OCI-LY7 (cell line): ENCODE measurements at regions not wholly inside any gene's neighbourhood (a gene's known extent, or its start where the extent isn't known, plus 50 kb on each side); places are given as distances from the start of the nearest gene placed in this dataset.
A peak's percentile ranks its signal among the peaks of the same experiment; 100 is the strongest.

Experiments
- BruUV-seq: library from RNA; stranded (reverse); fragments of 400-500 nt; replicated peaks from 2 replicates; lab custom pipeline; 2021; lab: Mats Ljungman, UMichigan
- CTCF ChIA-PET: fragments of 300-600 bp; sonication (Branson Sonifier 250); formaldehyde crosslinking; loops from one replicate; lab custom pipeline; 2022; ENCODE audit warnings: antibody characterized with exemption; ENCODE audit not compliant: unreplicated experiment; lab: Charles Lee
- POLR2A ChIA-PET: fragments of 300-600 bp; sonication (Branson Sonifier 250); formaldehyde crosslinking; loops from one replicate; lab custom pipeline; 2022; ENCODE audit warnings: antibody characterized with exemption; lab: Charles Lee
- DNase-seq: peaks from one replicate; pipeline ENCODE4 v3.0.0-alpha.2; 2015; ENCODE audit warnings: low spot score
- H2AFZ ChIP-seq: fragments of 200-600 bp; sonication (generic), shearing (Covaris generic); 2 replicates; pipeline ENCODE4 v1.6.1; 2014; ENCODE audit warnings: mild to moderate bottlenecking, antibody characterized with exemption, low read length, moderate library complexity
- H3K27ac ChIP-seq: fragments of 200-600 bp; sonication (generic); 2 replicates; pipeline ENCODE4 v1.5.1; 2014; ENCODE audit warnings: mixed run types, low read depth, mild to moderate bottlenecking, moderate library complexity, low read length, inconsistent platforms; ENCODE audit not compliant: poor library complexity, severe bottlenecking
- H3K36me3 ChIP-seq: fragments of 200-600 bp; sonication (generic); 2 replicates; pipeline ENCODE4 v1.6.1; 2014; ENCODE audit warnings: mild to moderate bottlenecking, antibody characterized with exemption, low read length, moderate library complexity, mixed read lengths; ENCODE audit not compliant: insufficient read depth
- H3K4me1 ChIP-seq: fragments of 200-600 bp; sonication (generic); 2 replicates; pipeline ENCODE4 v1.5.1; 2014; ENCODE audit warnings: mild to moderate bottlenecking, low read length; ENCODE audit not compliant: insufficient read depth, poor library complexity, severe bottlenecking
- H3K4me2 ChIP-seq: fragments of 200-600 bp; sonication (generic); 2 replicates; pipeline ENCODE4 v1.6.1; 2014; ENCODE audit warnings: mild to moderate bottlenecking, low read length
- H3K4me3 ChIP-seq: fragments of 200-600 bp; sonication (generic); 2 replicates; pipeline ENCODE4 v1.5.1; 2014; ENCODE audit warnings: mild to moderate bottlenecking, low read depth, low read length; ENCODE audit not compliant: poor library complexity, severe bottlenecking
- H3K79me2 ChIP-seq: fragments of 200-600 bp; sonication (generic); 2 replicates; pipeline ENCODE4 v1.6.1; 2016; ENCODE audit warnings: low read depth, mild to moderate bottlenecking, low read length, moderate library complexity, mixed read lengths; ENCODE audit not compliant: insufficient read depth
- H3K9me2 ChIP-seq: fragments of 200-600 bp; sonication (generic); 2 replicates; pipeline ENCODE4 v1.6.1; 2016; ENCODE audit warnings: mild to moderate bottlenecking, low read length, mixed read lengths; ENCODE audit not compliant: insufficient read depth
- H3K9me3 ChIP-seq: fragments of 200-600 bp; sonication (generic); 2 replicates; pipeline ENCODE4 v1.6.1; 2014; ENCODE audit warnings: mild to moderate bottlenecking, mixed run types, low read length, mixed read lengths
- H4K20me1 ChIP-seq: fragments of 200-600 bp; sonication (generic); 2 replicates; pipeline ENCODE4 v1.6.1; 2014; ENCODE audit warnings: mild to moderate bottlenecking, antibody characterized with exemption, low read length, moderate library complexity, mixed read lengths; ENCODE audit not compliant: insufficient read depth
- CTCF ChIP-seq: fragments of 200-600 bp; sonication (generic); conservative IDR thresholded peaks from 2 replicates; pipeline ENCODE4 v1.5.1; 2014; ENCODE audit warnings: mild to moderate bottlenecking, antibody characterized with exemption, low read length, moderate library complexity, mixed read lengths
- EZH2phosphoT487 ChIP-seq: fragments of 200-600 bp; sonication (generic); IDR thresholded peaks from 2 replicates; pipeline ENCODE4 v1.6.1; 2018; ENCODE audit warnings: low read depth, borderline replicate concordance, mild to moderate bottlenecking, mixed run types, antibody characterized with exemption, low read length, moderate library complexity, mixed read lengths
- intact Hi-C: fragments of 100-400 bp; cut with micrococcal nuclease; formaldehyde crosslinking; loops from one replicate; pipeline ENCODE4 v1.10.0; 2022; ENCODE audit not compliant: unreplicated experiment

GRCh38 chr1:73218995-73219546, 936.7 kb upstream of the NEGR1 start:
- DNase-seq, result no peak
- no TSS peak for BruUV-seq
- Histone ChIP-seq H2AFZ (no peak overlapping the region), H3K9me2 (no peaks in the 10 kb centered on the region), H3K4me3 (no peak overlapping the region), H3K79me2 (no peaks in the 10 kb centered on the region), H3K27ac (no peak overlapping the region), H3K4me2 (no peak overlapping the region), H3K36me3 (no peaks in the 10 kb centered on the region), H3K9me3 (no peaks in the 10 kb centered on the region), H4K20me1 (no peaks in the 10 kb centered on the region), H3K4me1 (no peaks in the 10 kb centered on the region)
- POLR2A ChIA-PET, result no interaction called here
- no peak for TF ChIP-seq EZH2phosphoT487
- no peak for TF ChIP-seq CTCF
- intact Hi-C loops, result no loop called here
- CTCF ChIA-PET, result no interaction called here

- BruUV-seq, result no TSS peak
- no peaks in the 10 kb centered on the region for H3K9me2 ChIP-seq
- no peaks in the 10 kb centered on the region for H3K4me1 ChIP-seq
- H3K36me3 ChIP-seq, result no peaks in the 10 kb centered on the region
- POLR2A ChIA-PET, result interaction anchor here (0.5 kb wide), 2 partner anchors 629 to 1327 kb away, joined by 3 to 5 read pairs; no protein-coding TSS in a partner anchor
- H2AFZ ChIP-seq, result no peak overlapping the region
- no peak overlapping the region for H3K4me3 ChIP-seq
- H4K20me1 ChIP-seq, result no peaks in the 10 kb centered on the region
- intact Hi-C loops, result no loop called here
- no peak overlapping the region for H3K4me2 ChIP-seq
- H3K9me3 ChIP-seq, result no peaks in the 10 kb centered on the region
- CTCF ChIA-PET, result no interaction called here
- TF ChIP-seq CTCF (peak; percentile 30; the same call in 1 of the 2 replicates), EZH2phosphoT487 (no peak)
- no peak overlapping the region for H3K27ac ChIP-seq
- no peak for DNase-seq
- H3K79me2 ChIP-seq, result no peaks in the 10 kb centered on the region
Measured at GRCh38 chr1:73205294-73205973, 923.1 kb upstream of the NEGR1 start.

- Histone ChIP-seq H3K4me1 (no peaks in the 10 kb centered on the region), H3K36me3 (no peaks in the 10 kb centered on the region), H3K27ac (no peak overlapping the region), H3K9me2 (no peaks in the 10 kb centered on the region), H4K20me1 (no peaks in the 10 kb centered on the region), H3K4me3 (no peak overlapping the region), H3K9me3 (no peaks in the 10 kb centered on the region), H2AFZ (no peak overlapping the region), H3K79me2 (no peaks in the 10 kb centered on the region), H3K4me2 (no peak overlapping the region)
- BruUV-seq, result no TSS peak
- TF ChIP-seq EZH2phosphoT487 (no peak), CTCF (no peak)
- no peak for DNase-seq
- intact Hi-C loops, result no loop called here
- ChIA-PET POLR2A (interaction anchor here (0.6 kb wide), 1 partner anchor 18 kb away, joined by 4 read pairs; no protein-coding TSS in a partner anchor), CTCF (no interaction called here)
Measured at GRCh38 chr1:73197972-73198371, 915.6 kb upstream of the NEGR1 start.
